ES-I3 (cell line): ENCODE measurements at regions not wholly inside any gene's neighbourhood (a gene's known extent, or its start where the extent isn't known, plus 50 kb on each side); places are given as distances from the start of the nearest gene placed in this dataset.

Experiments
- H3K36me3 ChIP-seq: 2 replicates; pipeline ENCODE4 v1.6.1; 2013; ENCODE audit warnings: mild to moderate bottlenecking, low read length, control low read depth, moderate library complexity; ENCODE audit not compliant: insufficient read depth
- H3K4me1 ChIP-seq: 2 replicates; pipeline ENCODE4 v1.6.1; 2013; ENCODE audit warnings: mild to moderate bottlenecking, control low read depth, low read length; ENCODE audit not compliant: insufficient read depth
- H3K9ac ChIP-seq: 2 replicates; pipeline ENCODE4 v1.6.1; 2013; ENCODE audit warnings: low read depth, mild to moderate bottlenecking, low read length, moderate library complexity
- H3K9me3 ChIP-seq: 2 replicates; pipeline ENCODE4 v1.6.1; 2013; ENCODE audit warnings: mild to moderate bottlenecking, low read length, moderate library complexity; ENCODE audit not compliant: control insufficient read depth, insufficient read depth

DNA sequence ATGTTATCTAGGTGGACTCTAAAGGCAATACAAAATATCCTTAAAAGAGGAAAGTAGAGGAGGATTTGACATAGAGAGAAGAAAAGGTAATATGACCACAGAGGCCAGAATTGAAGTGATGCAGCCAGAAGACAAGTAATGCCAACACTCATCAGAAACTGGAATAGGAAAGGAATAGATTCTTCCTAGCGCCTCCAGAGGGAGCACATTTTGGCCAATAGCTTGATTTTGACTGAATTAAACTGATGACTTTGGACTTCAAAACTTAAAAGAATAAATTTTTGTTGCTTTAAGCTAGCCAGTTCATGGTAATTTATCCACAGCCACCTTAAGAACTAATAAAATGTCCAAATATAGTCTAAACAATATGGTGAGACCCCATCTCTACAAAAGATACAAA lies 1921.9 kb downstream of the OLFM4 start:
- Histone ChIP-seq H3K36me3 (no peaks in the 10 kb centered on the region), H3K9me3 (0 out of 2 replicates have a peak, but pooled peaks cover 3% of the 10 kb centered on the region), H3K4me1 (peaks cover 7% of the 10 kb centered on the region; the same call in 1 of the 2 replicates), H3K9ac (no peak overlapping the region)

DNA sequence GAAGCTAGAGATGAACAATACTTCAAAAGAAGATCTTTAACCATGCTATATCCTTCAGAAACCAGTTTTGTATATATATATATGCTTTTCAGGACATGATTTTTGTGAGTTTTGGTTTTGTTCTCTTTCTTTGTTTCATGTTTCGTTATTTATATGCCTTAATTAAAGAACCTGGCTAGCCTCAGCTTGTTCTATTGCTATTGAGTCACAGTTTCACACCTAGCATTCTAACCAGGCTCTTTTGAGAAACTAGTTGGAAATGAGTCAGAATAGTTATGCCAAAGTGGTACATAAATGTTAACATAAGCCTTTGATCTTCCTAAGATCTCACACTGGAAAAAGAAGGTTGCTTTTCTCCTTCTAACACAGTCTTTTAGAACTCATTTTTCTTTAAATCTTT lies 1925.2 kb downstream of the OLFM4 start:
- no peaks in the 10 kb centered on the region for H3K36me3 ChIP-seq
- H3K9ac ChIP-seq = no peak overlapping the region
- no peaks in the 10 kb centered on the region for H3K9me3 ChIP-seq
- peaks cover 4% of the 10 kb centered on the region; the same call in 1 of the 2 replicates for H3K4me1 ChIP-seq

DNA sequence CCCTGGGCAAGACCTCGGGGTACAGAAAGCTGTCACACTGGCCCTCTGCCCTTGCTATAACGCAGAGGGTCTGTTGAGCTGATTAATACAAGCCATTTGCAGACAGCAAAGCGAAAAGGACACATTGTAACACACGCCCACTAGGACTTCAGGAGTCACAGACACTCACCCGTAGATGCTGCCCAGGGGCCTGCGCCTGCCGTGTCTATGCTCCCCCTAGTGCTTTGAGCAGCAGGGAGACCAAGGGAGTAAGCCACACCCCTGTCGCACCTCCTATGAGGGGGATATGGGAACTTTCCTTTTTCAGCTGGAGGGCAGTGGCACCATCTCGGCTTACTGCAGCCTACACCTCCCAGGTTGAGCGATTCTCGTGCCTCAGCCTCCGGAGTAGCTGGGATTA lies 1930.2 kb downstream of the OLFM4 start:
- H3K4me1 ChIP-seq = peaks cover under 1% of the 10 kb centered on the region; the same call in 1 of the 2 replicates
- H3K9ac ChIP-seq = no peak overlapping the region
- 0 out of 2 replicates have a peak, but pooled peaks cover 3% of the 10 kb centered on the region for H3K9me3 ChIP-seq
- no peaks in the 10 kb centered on the region for H3K36me3 ChIP-seq

DNA sequence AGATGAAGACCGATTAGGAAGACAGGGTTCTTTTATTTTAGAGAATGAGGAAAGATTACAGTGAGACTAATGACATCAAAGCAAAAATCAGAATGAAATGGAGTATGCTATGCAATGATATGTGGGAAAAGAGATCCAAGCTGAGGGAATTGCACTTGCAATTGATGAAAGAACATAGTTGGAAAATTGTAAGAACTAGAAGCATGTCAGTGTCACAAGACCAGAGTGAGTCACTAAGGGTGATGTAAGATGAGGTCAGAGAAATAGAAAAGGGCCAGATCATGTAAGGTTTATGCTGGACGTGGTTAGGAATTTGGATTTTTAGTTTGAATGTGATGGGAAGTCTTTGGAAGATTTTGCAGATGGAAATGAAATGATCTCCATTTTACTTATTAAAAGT lies 1937.3 kb downstream of the OLFM4 start:
- Histone ChIP-seq H3K9ac (no peak overlapping the region), H3K4me1 (no peaks in the 10 kb centered on the region), H3K9me3 (peaks cover 3% of the 10 kb centered on the region; the same call in 1 of the 2 replicates), H3K36me3 (no peaks in the 10 kb centered on the region)

DNA sequence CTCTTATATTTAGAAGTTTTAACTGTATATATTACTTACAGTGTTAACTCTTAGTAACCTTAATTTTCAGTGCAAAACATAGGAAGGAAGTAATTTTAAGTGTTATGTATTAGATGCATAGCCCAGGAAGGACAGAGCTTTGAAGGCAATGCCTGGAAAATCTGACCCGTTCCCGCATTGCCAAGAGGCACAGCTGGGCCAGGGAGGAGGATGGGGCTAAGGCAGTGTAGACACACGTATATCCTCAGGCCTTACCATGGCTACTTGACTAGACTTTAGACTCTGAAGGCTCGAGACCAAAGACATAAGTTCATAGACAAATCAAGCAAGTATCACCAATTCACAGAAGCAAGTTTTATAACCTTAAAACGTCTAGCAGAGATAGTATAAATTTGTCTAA lies 1944.2 kb downstream of the OLFM4 start:
- no peak overlapping the region for H3K9ac ChIP-seq
- H3K36me3 ChIP-seq = no peaks in the 10 kb centered on the region
- no peaks in the 10 kb centered on the region for H3K9me3 ChIP-seq
- H3K4me1 ChIP-seq = peaks cover 3% of the 10 kb centered on the region; the same call in 1 of the 2 replicates

DNA sequence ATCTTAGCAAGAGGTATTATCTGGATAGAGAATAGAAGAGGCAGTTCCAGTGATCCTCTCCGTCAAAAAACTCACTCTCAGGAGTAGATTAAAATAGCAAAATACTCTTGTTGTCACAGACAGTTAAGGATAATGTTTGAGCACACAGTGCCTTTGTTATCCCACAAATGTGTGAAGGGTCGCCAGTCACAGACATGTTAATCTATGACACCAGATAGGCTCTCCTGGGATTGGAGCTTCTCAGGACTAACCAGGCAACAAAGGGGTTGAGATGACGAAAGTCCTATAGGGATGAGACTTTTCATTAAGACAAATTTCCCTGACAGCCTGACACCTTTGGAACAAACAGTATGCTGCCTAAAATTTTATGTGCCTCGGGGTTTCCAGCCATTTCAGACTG lies 1947.1 kb downstream of the OLFM4 start:
- Histone ChIP-seq H3K4me1 (peaks cover 10% of the 10 kb centered on the region; the same call in 1 of the 2 replicates), H3K9ac (no peak overlapping the region), H3K36me3 (no peaks in the 10 kb centered on the region), H3K9me3 (no peaks in the 10 kb centered on the region)

DNA sequence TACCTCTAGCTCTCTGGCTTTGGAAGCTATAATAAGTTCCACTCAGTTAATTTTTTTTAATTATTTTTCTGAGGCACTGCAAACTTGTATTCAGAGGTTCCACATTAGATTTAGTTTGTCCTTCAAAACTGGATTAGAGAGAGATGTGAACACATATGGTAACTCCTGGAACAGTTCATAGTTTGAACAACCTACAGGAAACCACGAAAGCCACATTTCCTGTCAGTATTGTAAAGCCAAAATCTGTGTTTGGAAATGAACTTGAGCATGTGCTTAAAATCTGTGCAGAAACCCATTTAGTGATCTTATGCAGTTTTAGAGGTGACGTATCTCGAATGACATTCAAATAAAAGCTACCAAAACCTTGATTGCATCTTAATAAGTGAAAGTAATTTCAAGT lies 1952.0 kb downstream of the OLFM4 start:
- H3K4me1 ChIP-seq = peaks cover 8% of the 10 kb centered on the region; the same call in 1 of the 2 replicates
- H3K36me3 ChIP-seq = no peaks in the 10 kb centered on the region
- no peaks in the 10 kb centered on the region for H3K9me3 ChIP-seq
- H3K9ac ChIP-seq = no peak overlapping the region

DNA sequence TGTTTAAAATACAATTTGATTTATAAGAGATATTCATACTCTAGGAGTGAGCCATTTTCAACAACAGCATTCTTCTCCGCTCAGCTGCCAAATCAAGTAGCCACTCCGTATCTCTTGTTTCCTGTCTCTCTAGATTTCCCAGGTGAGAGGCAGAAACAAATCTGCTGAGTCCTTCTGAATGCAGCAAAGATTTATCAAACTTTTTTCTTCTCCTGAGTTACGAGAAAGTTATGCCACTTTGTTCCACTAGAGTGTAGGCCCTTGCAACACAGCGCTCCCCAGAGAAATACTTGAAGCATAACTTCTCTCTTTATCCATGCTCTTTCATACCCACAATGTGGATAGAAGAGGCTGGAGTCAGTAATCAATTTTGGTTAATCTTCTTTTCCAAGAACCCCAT lies 1960.8 kb downstream of the OLFM4 start:
- Histone ChIP-seq H3K9ac (no peak overlapping the region), H3K9me3 (peaks cover 2% of the 10 kb centered on the region; the same call in 1 of the 2 replicates), H3K4me1 (peaks cover 5% of the 10 kb centered on the region; the same call in 1 of the 2 replicates), H3K36me3 (no peaks in the 10 kb centered on the region)

DNA sequence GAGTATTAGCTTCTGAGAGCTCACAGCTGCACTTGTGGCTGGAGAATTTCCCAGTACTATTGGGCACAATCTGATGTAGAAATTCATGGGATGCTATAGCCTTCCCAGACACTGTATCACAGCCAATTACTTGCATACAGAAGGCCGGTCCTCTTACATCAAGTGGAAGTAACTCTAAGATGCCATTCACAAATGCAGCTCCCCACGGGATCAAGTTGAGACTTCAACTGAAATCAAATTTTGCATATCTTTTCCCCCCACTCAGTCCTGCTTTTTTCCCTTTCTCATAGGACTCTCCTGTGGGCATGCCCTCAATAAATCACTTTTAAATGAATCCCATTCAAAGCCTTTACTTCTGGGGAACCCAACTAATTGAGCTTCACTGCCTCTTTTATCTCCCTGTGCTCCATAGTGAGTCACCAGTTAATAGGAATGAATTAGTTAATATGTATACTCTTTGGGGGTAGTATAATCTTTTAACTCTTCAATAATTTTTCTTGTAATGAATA lies 1970.8 kb downstream of the OLFM4 start:
- Histone ChIP-seq H3K36me3 (no peaks in the 10 kb centered on the region), H3K9ac (no peak overlapping the region), H3K9me3 (peaks cover 10% of the 10 kb centered on the region), H3K4me1 (peaks cover 25% of the 10 kb centered on the region)

DNA sequence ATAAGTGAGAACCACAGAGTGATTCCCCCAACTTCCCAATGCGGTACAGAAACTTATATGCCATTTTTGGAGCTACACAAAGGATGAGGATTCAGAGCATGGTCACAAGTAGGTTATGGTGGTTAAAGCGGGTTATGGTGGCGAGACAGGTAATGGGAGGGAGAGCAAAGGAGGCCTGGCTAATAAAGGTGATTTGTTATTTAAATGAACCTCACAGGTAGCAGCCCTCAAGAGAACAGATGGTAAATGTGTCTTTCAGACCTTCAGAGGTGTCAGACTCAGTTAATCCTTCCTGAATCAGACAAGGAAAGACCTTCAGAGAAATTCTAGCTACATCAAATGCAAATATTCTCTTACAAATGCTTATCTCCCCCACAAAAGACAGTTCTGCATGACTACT lies 1971.4 kb downstream of the OLFM4 start:
- peaks cover 10% of the 10 kb centered on the region for H3K9me3 ChIP-seq
- no peak overlapping the region for H3K9ac ChIP-seq
- H3K4me1 ChIP-seq = peaks cover 25% of the 10 kb centered on the region
- no peaks in the 10 kb centered on the region for H3K36me3 ChIP-seq

DNA sequence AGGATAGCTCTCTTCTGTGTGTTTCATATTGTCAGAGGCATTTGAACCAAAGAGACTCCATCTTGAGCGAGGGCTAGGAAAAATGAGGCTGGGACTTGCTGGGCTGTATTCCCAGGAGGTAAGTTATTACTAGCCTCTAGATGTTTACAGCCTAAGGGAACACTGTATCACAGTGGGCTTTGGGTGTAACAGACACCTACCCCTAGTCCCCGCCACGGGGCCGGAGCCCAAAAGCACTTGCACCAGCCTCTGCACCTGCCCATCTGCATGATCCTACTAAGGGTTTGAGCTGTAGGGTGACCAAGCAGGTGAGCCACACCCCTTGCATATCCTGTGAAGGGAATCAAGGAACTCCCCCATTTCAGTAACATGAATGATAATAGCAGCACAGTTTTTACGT lies 1972.2 kb downstream of the OLFM4 start:
- Histone ChIP-seq H3K9ac (no peak overlapping the region), H3K36me3 (no peaks in the 10 kb centered on the region), H3K9me3 (peaks cover 9% of the 10 kb centered on the region), H3K4me1 (peaks cover 25% of the 10 kb centered on the region)

DNA sequence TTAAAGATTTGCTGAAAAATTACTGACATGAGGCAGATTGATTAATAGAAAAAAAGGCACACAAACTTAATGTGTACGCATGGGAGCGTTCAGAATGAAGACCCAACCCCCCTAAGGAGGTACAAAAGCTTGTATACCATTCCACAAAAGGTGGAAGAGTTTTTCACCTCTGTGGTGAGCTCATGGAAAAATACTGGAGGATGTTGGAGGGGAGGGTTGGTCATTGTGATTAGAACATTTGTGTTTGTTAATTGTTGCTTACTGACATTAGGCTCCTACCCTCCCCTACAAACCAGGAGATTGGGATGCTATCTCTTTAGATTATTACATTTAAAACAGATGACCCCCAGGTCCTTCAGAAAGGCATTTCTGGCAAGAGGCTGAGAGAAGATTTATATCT lies 1973.3 kb downstream of the OLFM4 start:
- no peaks in the 10 kb centered on the region for H3K36me3 ChIP-seq
- H3K4me1 ChIP-seq = peaks cover 25% of the 10 kb centered on the region
- peaks cover 3% of the 10 kb centered on the region for H3K9me3 ChIP-seq
- no peak overlapping the region; the same call in 1 of the 2 replicates for H3K9ac ChIP-seq

DNA sequence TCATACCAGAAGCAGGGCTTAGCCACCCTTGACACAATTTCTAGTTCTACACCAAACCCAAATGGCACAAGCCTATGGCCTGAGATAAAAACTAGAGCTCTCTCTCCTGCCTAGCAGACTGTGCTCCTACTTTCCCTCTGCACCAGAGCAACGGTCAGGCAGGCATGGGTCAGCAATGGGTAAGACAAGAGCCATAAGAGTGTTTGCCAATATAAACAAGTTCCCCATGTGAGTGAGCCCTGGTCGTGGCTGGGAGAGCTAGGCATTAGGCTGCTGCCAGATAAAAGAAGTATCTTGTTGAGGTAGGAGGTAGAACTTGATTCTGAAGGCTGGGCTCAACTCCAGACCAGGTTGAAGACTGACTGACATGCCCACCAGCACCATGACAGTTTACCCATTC lies 1979.1 kb downstream of the OLFM4 start:
- Histone ChIP-seq H3K4me1 (no peaks in the 10 kb centered on the region; the same call in 1 of the 2 replicates), H3K9me3 (no peaks in the 10 kb centered on the region; the same call in 1 of the 2 replicates), H3K9ac (no peak overlapping the region), H3K36me3 (no peaks in the 10 kb centered on the region)

DNA sequence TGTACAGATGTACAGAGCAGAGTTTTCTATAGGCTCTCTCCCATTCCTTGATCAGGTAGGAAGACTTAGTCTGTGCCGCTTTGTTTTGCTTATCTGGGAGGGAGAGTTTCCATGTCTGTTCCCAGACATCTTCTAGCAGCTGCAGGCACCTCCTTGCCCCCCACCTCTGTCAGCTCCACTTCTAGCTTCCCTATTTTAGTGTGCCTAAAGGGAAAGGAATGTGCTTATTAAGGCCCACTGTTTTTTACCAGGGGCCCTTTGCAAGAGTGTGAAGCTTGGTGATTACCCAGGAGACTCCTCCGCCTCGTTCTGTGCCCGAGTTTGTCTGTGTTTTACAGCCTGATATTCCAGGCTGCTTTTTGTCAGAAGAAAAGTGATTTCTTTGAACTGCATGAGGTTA lies 1984.4 kb downstream of the OLFM4 start:
- Histone ChIP-seq H3K4me1 (peaks cover 11% of the 10 kb centered on the region; the same call in 1 of the 2 replicates), H3K36me3 (no peaks in the 10 kb centered on the region), H3K9me3 (no peaks in the 10 kb centered on the region), H3K9ac (no peak overlapping the region)

DNA sequence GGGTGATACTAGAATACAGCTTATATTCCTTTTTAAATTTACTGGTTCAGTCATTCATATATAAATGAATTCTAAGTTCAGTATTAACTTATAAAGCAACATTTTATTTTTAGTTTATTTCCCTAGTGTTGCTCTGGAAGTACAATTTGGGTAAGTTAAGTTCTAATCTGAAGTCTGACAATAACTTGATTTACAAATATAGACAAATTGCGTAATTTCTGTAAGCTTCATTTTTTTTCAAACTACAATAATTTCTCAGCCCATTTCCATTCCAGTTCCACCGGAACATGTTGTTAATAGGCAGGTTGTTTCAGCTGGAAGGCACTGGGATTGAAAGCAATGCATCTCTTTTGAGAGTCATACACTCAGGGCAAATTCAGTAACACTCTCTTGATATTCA lies 2000.7 kb downstream of the OLFM4 start:
- Histone ChIP-seq H3K36me3 (no peaks in the 10 kb centered on the region), H3K9me3 (peaks cover 8% of the 10 kb centered on the region; the same call in 1 of the 2 replicates), H3K4me1 (no peaks in the 10 kb centered on the region), H3K9ac (no peak overlapping the region)
